Peyer's patch (tissue), 4 donors: ENCODE measurements at regions not wholly inside any gene's neighbourhood (a gene's known extent, or its start where the extent isn't known, plus 50 kb on each side); places are given as distances from the start of the nearest gene placed in this dataset.

Experiments
- DNase-seq, 3 donors: peaks; one replicate each; pipeline ENCODE4 v3.0.0-alpha.2; 2017 to 2019
- H3K27ac ChIP-seq, 4 donors: fragments of 200-600 bp; sonication (generic); one replicate each; pipeline ENCODE4 v1.5.1; 2016 to 2019
- H3K27me3 ChIP-seq, 2 donors: fragments of 200-600 bp; sonication (generic); one replicate each; pipeline ENCODE4 v1.5.1; 2019
- H3K36me3 ChIP-seq, 3 donors: fragments of 200-600 bp; sonication (generic); one replicate each; pipeline ENCODE4 v1.5.1; 2016 to 2019
- H3K4me1 ChIP-seq, 4 donors: fragments of 200-600 bp; sonication (generic); one replicate each; pipeline ENCODE4 v1.5.1; 2016 to 2019
- H3K4me3 ChIP-seq, 4 donors: fragments of 200-600 bp; sonication (generic); 1 replicate in 3 of 4; 2 replicates in 1 of 4; pipeline ENCODE4 v1.5.1; 2016 to 2019; ENCODE audit warnings: mild to moderate bottlenecking in 1 of 4
- H3K9me3 ChIP-seq, 4 donors: fragments of 200-600 bp; sonication (generic); one replicate each; pipeline ENCODE4 v1.5.1; 2016 to 2019; ENCODE audit warnings: mild to moderate bottlenecking in 1 of 4
- CTCF ChIP-seq, 6 experiments: fragments of 450-650 bp in 4 of 6; fragments of 200-600 bp in 2 of 6; sonication (generic) in 1 of 6; IDR thresholded peaks; one replicate each; pipeline ENCODE4 v1.5.1; 2017 to 2019; ENCODE audit warnings: antibody characterized with exemption in 6 of 6, mild to moderate bottlenecking in 3 of 6, moderate library complexity in 1 of 6
- POLR2A ChIP-seq, 2 donors: fragments of 450-650 bp; IDR thresholded peaks; one replicate each; pipeline ENCODE4 v1.5.1; 2017; ENCODE audit warnings: antibody characterized with exemption in 2 of 2, mild to moderate bottlenecking in 2 of 2, moderate library complexity in 2 of 2

- no peak for DNase-seq
- Histone ChIP-seq H3K4me1 (no peaks in the 10 kb centered on the region), H3K9me3 (no peaks in the 10 kb centered on the region), H3K4me3 (no peak overlapping the region), H3K27me3 (no peaks in the 10 kb centered on the region), H3K36me3 (no peaks in the 10 kb centered on the region), H3K27ac (no peak overlapping the region)
- TF ChIP-seq POLR2A (IDR thresholded peaks at IDR 0.05) (no peak), CTCF (IDR thresholded peaks at IDR 0.05) (no peak)
Observed at GRCh38 chr6:19699932-19700331, 137.2 kb upstream of the ID4 start.

GRCh38 chr6:19705606-19706005, 131.6 kb upstream of the ID4 start:
- Histone ChIP-seq H3K27ac (no peak overlapping the region), H3K4me1 (no peaks in the 10 kb centered on the region), H3K9me3 (no peaks in the 10 kb centered on the region), H3K36me3 (no peaks in the 10 kb centered on the region), H3K4me3 (no peak overlapping the region), H3K27me3 (no peaks in the 10 kb centered on the region)
- no peak for DNase-seq
- TF ChIP-seq POLR2A (IDR thresholded peaks at IDR 0.05): no peak
- no peak for TF ChIP-seq CTCF (IDR thresholded peaks at IDR 0.05)

- H3K36me3 ChIP-seq: no peaks in the 10 kb centered on the region
- H3K9me3 ChIP-seq: no peaks in the 10 kb centered on the region
- H3K4me1 ChIP-seq: no peaks in the 10 kb centered on the region
- no peak overlapping the region for H3K27ac ChIP-seq
- TF ChIP-seq CTCF (IDR thresholded peaks at IDR 0.05) (no peak), POLR2A (IDR thresholded peaks at IDR 0.05) (no peak)
- no peak overlapping the region for H3K4me3 ChIP-seq
- no peak for DNase-seq
- no peaks in the 10 kb centered on the region for H3K27me3 ChIP-seq
Observed at GRCh38 chr6:19712012-19712688, 125.0 kb upstream of the ID4 start.

GRCh38 chr6:19712998-19713397, 124.2 kb upstream of the ID4 start:
- H3K27me3 ChIP-seq: no peaks in the 10 kb centered on the region
- H3K9me3 ChIP-seq: no peaks in the 10 kb centered on the region
- H3K4me1 ChIP-seq: no peaks in the 10 kb centered on the region
- DNase-seq: no peak
- TF ChIP-seq CTCF (IDR thresholded peaks at IDR 0.05): no peak
- no peak for TF ChIP-seq POLR2A (IDR thresholded peaks at IDR 0.05)
- H3K27ac ChIP-seq: no peak overlapping the region
- no peaks in the 10 kb centered on the region for H3K36me3 ChIP-seq
- no peak overlapping the region for H3K4me3 ChIP-seq

- H3K4me3 ChIP-seq: no peak overlapping the region
- TF ChIP-seq CTCF (IDR thresholded peaks at IDR 0.05) (no peak), POLR2A (IDR thresholded peaks at IDR 0.05) (no peak)
- no peaks in the 10 kb centered on the region for H3K4me1 ChIP-seq
- no peak overlapping the region for H3K27ac ChIP-seq
- DNase-seq: no peak
- no peaks in the 10 kb centered on the region for H3K36me3 ChIP-seq
- H3K9me3 ChIP-seq: no peaks in the 10 kb centered on the region
- no peaks in the 10 kb centered on the region for H3K27me3 ChIP-seq
Observed at GRCh38 chr6:19713411-19713810, 123.8 kb upstream of the ID4 start.

GRCh38 chr6:19713984-19714383, 123.2 kb upstream of the ID4 start:
- H3K36me3 ChIP-seq: no peaks in the 10 kb centered on the region
- H3K4me1 ChIP-seq: no peaks in the 10 kb centered on the region
- H3K4me3 ChIP-seq: no peak overlapping the region
- no peaks in the 10 kb centered on the region for H3K27me3 ChIP-seq
- H3K27ac ChIP-seq: no peak overlapping the region
- no peaks in the 10 kb centered on the region for H3K9me3 ChIP-seq
- TF ChIP-seq POLR2A (IDR thresholded peaks at IDR 0.05) (no peak), CTCF (IDR thresholded peaks at IDR 0.05) (no peak)
- DNase-seq: no peak
